ENCODE measurements at regions not wholly inside any gene's neighbourhood (a gene's known extent, or its start where the extent isn't known, plus 50 kb on each side); places are given as distances from the start of the nearest gene placed in this dataset.

- H3K27me3 ChIP-seq (replicated peaks; ENCODE audit: insufficient read depth, low read depth, low read length, poor library complexity) = no peaks in the 10 kb centered on the region
- H3K36me3 ChIP-seq (ENCODE audit: insufficient read depth, low read length, poor library complexity, severe bottlenecking) = no peaks in the 10 kb centered on the region
- intact Hi-C loops (cut with micrococcal nuclease; ENCODE audit: unreplicated experiment) = no loop called here
- ChIA-PET CTCF (no interaction called here), POLR2A (ENCODE audit: low non-redundant PET) (no interaction called here)
- DNase-seq (ENCODE audit: low spot score) = no peak
- no peaks in the 10 kb centered on the region for H3K9me3 ChIP-seq (ENCODE audit: low read depth, low read length, poor library complexity, severe bottlenecking)
- TF ChIP-seq EZH2 (IDR thresholded peaks at IDR 0.05; ENCODE audit: borderline replicate concordance, low read depth, low read length, poor library complexity, severe bottlenecking) (no peak), CTCF (conservative IDR thresholded peaks at IDR 0.05; ENCODE audit: low read depth, low read length) (no peak)
- H3K4me1 ChIP-seq (ENCODE audit: insufficient read depth, low read length, poor library complexity, severe bottlenecking) = no peaks in the 10 kb centered on the region
- H3K27ac ChIP-seq (ENCODE audit: low read depth, low read length, poor library complexity, severe bottlenecking) = no peak overlapping the region
- no peak overlapping the region for H3K4me3 ChIP-seq (ENCODE audit: low read depth, low read length, poor library complexity, severe bottlenecking)
- no TSS peak for BruUV-seq (replicated peaks)
Measured at GRCh38 chr3:109863701-109864100, 526.4 kb upstream of the DPPA4 start.

GRCh38 chr3:109864452-109864851 lies 527.1 kb upstream of the DPPA4 start:
- no peak overlapping the region for H3K27ac ChIP-seq (ENCODE audit: low read depth, low read length, poor library complexity, severe bottlenecking)
- no peak for TF ChIP-seq EZH2 (IDR thresholded peaks at IDR 0.05; ENCODE audit: borderline replicate concordance, low read depth, low read length, poor library complexity, severe bottlenecking)
- TF ChIP-seq CTCF (conservative IDR thresholded peaks at IDR 0.05; ENCODE audit: low read depth, low read length) = no peak
- DNase-seq (ENCODE audit: low spot score) = no peak
- H3K9me3 ChIP-seq (ENCODE audit: low read depth, low read length, poor library complexity, severe bottlenecking) = no peaks in the 10 kb centered on the region
- ChIA-PET CTCF (no interaction called here), POLR2A (ENCODE audit: low non-redundant PET) (no interaction called here)
- H3K36me3 ChIP-seq (ENCODE audit: insufficient read depth, low read length, poor library complexity, severe bottlenecking) = no peaks in the 10 kb centered on the region
- no peak overlapping the region for H3K4me3 ChIP-seq (ENCODE audit: low read depth, low read length, poor library complexity, severe bottlenecking)
- no peaks in the 10 kb centered on the region for H3K4me1 ChIP-seq (ENCODE audit: insufficient read depth, low read length, poor library complexity, severe bottlenecking)
- intact Hi-C loops (cut with micrococcal nuclease; ENCODE audit: unreplicated experiment) = no loop called here
- no TSS peak for BruUV-seq (replicated peaks)
- H3K27me3 ChIP-seq (replicated peaks; ENCODE audit: insufficient read depth, low read depth, low read length, poor library complexity) = no peaks in the 10 kb centered on the region

GRCh38 chr3:109869586-109869985 lies 532.2 kb upstream of the DPPA4 start:
- no peaks in the 10 kb centered on the region for H3K4me1 ChIP-seq (ENCODE audit: insufficient read depth, low read length, poor library complexity, severe bottlenecking)
- POLR2A ChIA-PET (ENCODE audit: low non-redundant PET) = no interaction called here
- CTCF ChIA-PET = no interaction called here

More at GRCh38 chr3:109869586-109869985, 532.2 kb upstream of the DPPA4 start:
- no TSS peak for BruUV-seq (replicated peaks)
- no peaks in the 10 kb centered on the region for H3K27me3 ChIP-seq (replicated peaks; ENCODE audit: insufficient read depth, low read depth, low read length, poor library complexity)
- no peak for DNase-seq (ENCODE audit: low spot score)
- H3K27ac ChIP-seq (ENCODE audit: low read depth, low read length, poor library complexity, severe bottlenecking) = no peak overlapping the region
- intact Hi-C loops (cut with micrococcal nuclease; ENCODE audit: unreplicated experiment) = no loop called here
- no peaks in the 10 kb centered on the region for H3K9me3 ChIP-seq (ENCODE audit: low read depth, low read length, poor library complexity, severe bottlenecking)
- H3K4me3 ChIP-seq (ENCODE audit: low read depth, low read length, poor library complexity, severe bottlenecking) = no peak overlapping the region
- TF ChIP-seq CTCF (conservative IDR thresholded peaks at IDR 0.05; ENCODE audit: low read depth, low read length) = no peak
- TF ChIP-seq EZH2 (IDR thresholded peaks at IDR 0.05; ENCODE audit: borderline replicate concordance, low read depth, low read length, poor library complexity, severe bottlenecking) = no peak
- no peaks in the 10 kb centered on the region for H3K36me3 ChIP-seq (ENCODE audit: insufficient read depth, low read length, poor library complexity, severe bottlenecking)

All from A673 (cell line).